Testis (tissue), 2 donors: ENCODE measurements at regions not wholly inside any gene's neighbourhood (a gene's known extent, or its start where the extent isn't known, plus 50 kb on each side); places are given as distances from the start of the nearest gene placed in this dataset.

Source experiments
- DNase-seq: peaks from one replicate; pipeline ENCODE4 v3.0.0-alpha.2; 2019
- H3K27ac ChIP-seq, 2 donors: fragments of 200-600 bp; sonication (generic); one replicate each; pipeline ENCODE4 v1.5.1; 2019
- H3K27me3 ChIP-seq: fragments of 200-600 bp; sonication (generic); one replicate; pipeline ENCODE4 v1.5.1; 2019
- H3K36me3 ChIP-seq: fragments of 200-600 bp; sonication (generic); one replicate; pipeline ENCODE4 v1.5.1; 2017; ENCODE audit warnings: low read depth; ENCODE audit errors: missing control alignments
- H3K4me1 ChIP-seq: fragments of 200-600 bp; sonication (generic); one replicate; pipeline ENCODE4 v1.5.1; 2019
- H3K4me3 ChIP-seq, 2 donors: fragments of 200-600 bp; sonication (generic); one replicate each; pipeline ENCODE4 v1.5.1; 2017 to 2019
- H3K9me3 ChIP-seq: fragments of 200-600 bp; sonication (generic); one replicate; pipeline ENCODE4 v1.5.1; 2017
- POLR2A ChIP-seq: fragments of 450-650 bp; IDR thresholded peaks from one replicate; pipeline ENCODE4 v1.6.1; 2017; ENCODE audit warnings: antibody characterized with exemption, mild to moderate bottlenecking, moderate library complexity
- WGBS, 2 donors: methylation state at CpG; one replicate each; pipeline ENCODE4 v1.1.5; 2018; 5-methylcytosine and 5-hydroxymethylcytosine counted together
- intact Hi-C: fragments of 100-400 bp; cut with DNase I; formaldehyde crosslinking; loops from one replicate; pipeline ENCODE4 v1.15.1; 2023; ENCODE audit warnings: low total_unique reads
- TF ChIP-seq, protein P1 (sequence below), 3 experiments: fragments of 450-650 bp in 2 of 3; fragments of 200-600 bp in 1 of 3; sonication (generic) in 1 of 3; IDR thresholded peaks; one replicate each; pipeline ENCODE4 v1.5.1; 2016 to 2019; ENCODE audit warnings: antibody characterized with exemption in 3 of 3, mild to moderate bottlenecking in 2 of 3, moderate library complexity in 1 of 3

DNA sequence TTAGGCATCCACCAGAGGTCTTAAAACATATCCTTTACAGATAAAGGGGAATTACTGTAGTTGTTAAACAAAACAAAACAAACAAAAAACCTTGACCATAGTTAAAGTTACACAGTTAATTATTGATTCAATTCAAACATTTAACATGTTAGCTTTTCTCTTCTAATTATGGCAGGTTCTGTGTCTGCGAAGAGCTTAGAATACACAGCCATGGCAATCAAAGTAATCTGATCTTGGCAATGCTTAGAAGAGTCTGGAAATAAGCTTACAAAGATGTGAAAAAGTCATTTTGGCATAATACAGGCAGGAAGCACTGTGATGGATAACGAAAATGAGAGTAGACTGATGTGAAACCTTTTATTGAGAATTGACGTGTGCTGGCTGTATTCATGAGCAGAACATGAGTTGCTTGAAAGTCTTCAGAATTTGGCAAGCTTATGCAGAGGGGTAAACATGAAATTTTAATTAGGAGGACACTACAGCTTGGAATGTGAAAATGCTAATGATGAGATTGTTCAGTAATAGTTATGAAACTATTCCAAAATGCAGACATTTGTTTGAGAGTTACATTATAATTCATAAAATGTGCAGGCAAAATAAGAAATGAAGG, 629.6 kb downstream of the FSCB start:
- Histone ChIP-seq H3K4me1 (no peaks in the 10 kb centered on the region), H3K36me3 (no peaks in the 10 kb centered on the region), H3K27me3 (no peaks in the 10 kb centered on the region), H3K9me3 (no peaks in the 10 kb centered on the region), H3K27ac (no peak overlapping the region), H3K4me3 (no peak overlapping the region)
- TF ChIP-seq, protein P1, sequence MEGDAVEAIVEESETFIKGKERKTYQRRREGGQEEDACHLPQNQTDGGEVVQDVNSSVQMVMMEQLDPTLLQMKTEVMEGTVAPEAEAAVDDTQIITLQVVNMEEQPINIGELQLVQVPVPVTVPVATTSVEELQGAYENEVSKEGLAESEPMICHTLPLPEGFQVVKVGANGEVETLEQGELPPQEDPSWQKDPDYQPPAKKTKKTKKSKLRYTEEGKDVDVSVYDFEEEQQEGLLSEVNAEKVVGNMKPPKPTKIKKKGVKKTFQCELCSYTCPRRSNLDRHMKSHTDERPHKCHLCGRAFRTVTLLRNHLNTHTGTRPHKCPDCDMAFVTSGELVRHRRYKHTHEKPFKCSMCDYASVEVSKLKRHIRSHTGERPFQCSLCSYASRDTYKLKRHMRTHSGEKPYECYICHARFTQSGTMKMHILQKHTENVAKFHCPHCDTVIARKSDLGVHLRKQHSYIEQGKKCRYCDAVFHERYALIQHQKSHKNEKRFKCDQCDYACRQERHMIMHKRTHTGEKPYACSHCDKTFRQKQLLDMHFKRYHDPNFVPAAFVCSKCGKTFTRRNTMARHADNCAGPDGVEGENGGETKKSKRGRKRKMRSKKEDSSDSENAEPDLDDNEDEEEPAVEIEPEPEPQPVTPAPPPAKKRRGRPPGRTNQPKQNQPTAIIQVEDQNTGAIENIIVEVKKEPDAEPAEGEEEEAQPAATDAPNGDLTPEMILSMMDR (IDR thresholded peaks at IDR 0.05) = no peak
- TF ChIP-seq POLR2A = no peak
- intact Hi-C loops = no loop called here
- WGBS, 2 donors = 51 to 60% methylated on average over 3 of the region's 3 CpGs
- no peak for DNase-seq

DNA sequence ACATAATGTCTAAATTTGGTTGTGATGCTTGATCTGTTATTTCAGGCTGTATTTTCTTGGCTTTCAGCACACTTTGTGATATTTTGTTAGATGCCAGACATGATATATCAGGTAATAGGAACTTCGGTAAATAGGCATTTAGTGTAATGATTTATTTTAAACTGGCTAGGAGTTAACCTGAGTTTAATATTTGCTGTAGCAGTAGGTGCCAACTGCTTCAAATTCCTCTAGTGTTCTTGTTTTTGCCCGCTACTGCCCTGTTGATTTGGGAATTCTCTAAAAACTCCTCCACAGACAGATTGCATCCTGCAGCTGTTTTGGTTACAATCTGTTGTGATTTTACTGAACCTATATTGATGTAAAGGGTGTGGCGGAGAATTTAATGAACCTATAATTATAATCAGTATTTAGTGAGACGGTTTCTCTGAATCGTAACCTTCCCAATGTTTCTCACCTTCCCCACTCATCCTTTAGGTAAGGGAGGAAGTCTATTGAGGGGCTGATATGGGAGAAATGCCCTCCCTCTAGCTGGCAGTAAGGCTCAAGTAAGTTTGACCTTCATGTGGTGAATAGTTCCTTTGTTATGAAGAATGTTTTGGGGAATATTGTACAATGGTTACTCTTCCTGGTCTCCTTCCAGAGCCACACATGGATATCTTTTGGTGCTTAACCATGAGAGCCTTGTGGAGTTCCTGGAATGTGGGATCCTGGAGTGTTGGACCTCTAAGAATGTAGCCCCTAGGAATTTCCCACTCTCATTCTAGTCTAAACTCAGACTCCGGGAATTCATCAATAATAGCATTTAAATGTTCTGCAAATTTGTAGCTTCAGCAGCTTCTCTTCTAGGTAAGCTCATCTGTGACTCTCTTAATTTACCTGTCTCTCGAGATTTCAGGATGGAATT, 634.1 kb downstream of the FSCB start:
- Histone ChIP-seq H3K4me1 (no peaks in the 10 kb centered on the region), H3K36me3 (no peaks in the 10 kb centered on the region), H3K27me3 (no peaks in the 10 kb centered on the region), H3K27ac (no peak overlapping the region), H3K4me3 (no peak overlapping the region), H3K9me3 (no peaks in the 10 kb centered on the region)
- intact Hi-C loops = no loop called here
- no peak for DNase-seq
- WGBS, 2 donors = 53 to 79% methylated on average over 6 to 7 of the region's 7 CpGs
- TF ChIP-seq POLR2A = no peak
- TF ChIP-seq, protein P1 (IDR thresholded peaks at IDR 0.05) = no peak

DNA sequence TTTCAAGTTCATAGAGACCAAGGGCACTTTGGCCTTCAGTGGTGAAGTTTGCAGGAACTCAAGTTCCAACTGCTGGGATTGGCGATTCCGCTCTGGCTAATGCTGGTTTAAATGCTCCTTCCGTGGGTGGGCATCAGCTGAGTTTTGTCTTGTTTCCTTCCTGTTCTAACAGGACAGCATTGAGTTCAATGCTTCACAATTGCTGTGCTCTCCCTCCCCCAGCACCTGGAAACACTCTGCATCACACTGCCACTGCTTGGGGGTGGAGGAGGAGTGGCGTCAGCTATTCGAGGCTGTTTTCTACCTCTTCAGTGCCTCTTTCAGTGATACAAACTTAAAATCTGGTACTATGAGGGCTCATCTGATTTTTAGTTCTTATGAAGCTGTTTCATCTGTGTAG, 634.9 kb downstream of the FSCB start:
- Histone ChIP-seq H3K9me3 (no peaks in the 10 kb centered on the region), H3K4me3 (no peak overlapping the region), H3K36me3 (no peaks in the 10 kb centered on the region), H3K27me3 (no peaks in the 10 kb centered on the region), H3K4me1 (no peaks in the 10 kb centered on the region), H3K27ac (no peak overlapping the region)
- 67 to 83% methylated on average over 5 of the region's 5 CpGs for WGBS, 2 donors
- DNase-seq = no peak
- intact Hi-C loops = no loop called here
- TF ChIP-seq POLR2A = no peak
- TF ChIP-seq, protein P1 (IDR thresholded peaks at IDR 0.05) = no peak

DNA sequence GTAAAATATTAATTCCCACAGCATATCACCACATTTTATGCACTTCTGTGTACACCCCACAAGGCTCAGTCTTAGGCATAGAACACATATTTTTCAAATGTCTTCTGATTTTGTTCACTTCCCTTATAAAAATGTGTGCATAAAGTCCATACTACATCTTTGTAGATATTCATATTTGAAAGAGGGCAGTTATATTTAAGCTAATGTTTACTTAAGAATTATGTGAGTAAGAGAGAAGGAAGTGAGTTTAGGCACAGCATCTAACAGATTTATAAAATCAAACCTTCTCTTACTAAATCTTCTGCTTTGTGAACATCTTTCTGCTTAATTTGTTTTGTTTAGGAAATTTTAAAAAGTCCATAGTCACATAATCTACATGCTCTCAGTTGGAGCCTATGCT, 648.1 kb downstream of the FSCB start:
- TF ChIP-seq, protein P1 (IDR thresholded peaks at IDR 0.05) = no peak
- TF ChIP-seq POLR2A = no peak
- H3K4me3 ChIP-seq = no peak overlapping the region
- intact Hi-C loops = no loop called here
- no peaks in the 10 kb centered on the region for H3K9me3 ChIP-seq
- H3K36me3 ChIP-seq = no peaks in the 10 kb centered on the region
- H3K4me1 ChIP-seq = no peaks in the 10 kb centered on the region
- no peak overlapping the region for H3K27ac ChIP-seq
- DNase-seq = no peak
- H3K27me3 ChIP-seq = no peaks in the 10 kb centered on the region
